Endodermal cell (in vitro differentiated cells): ENCODE measurements at regions not wholly inside any gene's neighbourhood (a gene's known extent, or its start where the extent isn't known, plus 50 kb on each side); places are given as distances from the start of the nearest gene placed in this dataset.

Experiments used
- DNase-seq: peaks from one replicate; pipeline ENCODE4 v3.0.0-alpha.2; 2017
- H3K27ac ChIP-seq: 2 replicates; pipeline ENCODE4 v1.5.1; 2013; ENCODE audit warnings: mild to moderate bottlenecking, low read depth, low read length, moderate library complexity
- H3K27me3 ChIP-seq: 2 replicates; pipeline ENCODE4 v1.6.1; 2013; ENCODE audit warnings: mild to moderate bottlenecking, low read length, moderate library complexity; ENCODE audit not compliant: insufficient read depth, control insufficient read depth, poor library complexity, severe bottlenecking
- H3K36me3 ChIP-seq: 2 replicates; pipeline ENCODE4 v1.7.0; 2013; ENCODE audit warnings: mild to moderate bottlenecking, low read length, moderate library complexity; ENCODE audit not compliant: control insufficient read depth, insufficient read depth
- H3K4me1 ChIP-seq: one replicate; pipeline ENCODE4 v1.7.0; 2013; ENCODE audit warnings: low read length; ENCODE audit not compliant: control insufficient read depth, insufficient read depth
- H3K4me3 ChIP-seq: 2 replicates; pipeline ENCODE4 v1.5.1; 2013; ENCODE audit warnings: mild to moderate bottlenecking, low read length, moderate library complexity
- H3K9ac ChIP-seq: 2 replicates; pipeline ENCODE4 v1.6.1; 2013; ENCODE audit warnings: mild to moderate bottlenecking, low read length, moderate library complexity; ENCODE audit not compliant: poor library complexity, severe bottlenecking; ENCODE audit errors: extremely low read depth
- H3K9me3 ChIP-seq: 2 replicates; pipeline ENCODE4 v1.6.1; 2013; ENCODE audit warnings: mild to moderate bottlenecking, low read length, moderate library complexity; ENCODE audit not compliant: control insufficient read depth
- H3K27ac Mint-ChIP-seq: 2 replicates; pipeline ENCODE4 v1.8.0; 2020; ENCODE audit warnings: mixed read lengths
- H3K27me3 Mint-ChIP-seq: 2 replicates; pipeline ENCODE4 v1.8.0; 2021; ENCODE audit warnings: mild to moderate bottlenecking, mixed read lengths; ENCODE audit not compliant: insufficient read depth
- H3K36me3 Mint-ChIP-seq: 2 replicates; pipeline ENCODE4 v1.8.0; 2020; ENCODE audit warnings: low read depth, mixed read lengths
- H3K4me1 Mint-ChIP-seq: 2 replicates; pipeline ENCODE4 v1.8.0; 2020; ENCODE audit warnings: mixed read lengths
- H3K4me3 Mint-ChIP-seq: 2 replicates; pipeline ENCODE4 v1.8.0; 2020; ENCODE audit warnings: mild to moderate bottlenecking, moderate library complexity, mixed read lengths
- H3K9me3 Mint-ChIP-seq: 2 replicates; pipeline ENCODE4 v1.8.0; 2020; ENCODE audit warnings: mild to moderate bottlenecking, mixed read lengths
- WGBS, 2 experiments: methylation state at CpG; one replicate each; pipeline versions ENCODE4 v1.1.5 to v1.1.7; 2013; ENCODE audit warnings: missing lambda C conversion rate in 2 of 2, mixed read lengths in 1 of 2; ENCODE audit not compliant: insufficient coverage in 1 of 2, insufficient read length in 1 of 2; 5-methylcytosine and 5-hydroxymethylcytosine counted together
- TF ChIP-seq, protein P1 (sequence below): fragments of 200-600 bp; sonication (generic); conservative IDR thresholded peaks from 2 replicates; pipeline ENCODE4 v1.5.0; 2021; ENCODE audit warnings: antibody characterized with exemption, mild to moderate bottlenecking

DNA sequence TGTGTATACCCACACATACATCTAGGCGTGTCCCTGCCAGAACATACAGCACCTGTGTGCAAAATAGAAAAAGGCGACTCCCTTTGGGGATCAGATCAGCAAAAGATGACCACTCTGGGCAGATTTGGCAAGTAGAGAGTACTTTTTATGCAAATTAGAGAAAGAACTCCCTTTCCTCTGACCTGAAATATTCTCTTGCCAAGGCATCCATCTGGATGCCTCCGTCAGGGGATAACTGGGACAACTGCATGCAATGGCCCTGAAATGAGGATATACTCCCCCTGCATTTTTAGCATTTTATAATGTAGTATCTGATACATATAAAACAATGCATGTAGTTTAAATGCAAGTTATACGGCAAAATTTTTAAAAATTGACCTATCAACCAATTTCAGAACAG lies 247.7 kb downstream of the ICOS start:
- TF ChIP-seq, protein P1, sequence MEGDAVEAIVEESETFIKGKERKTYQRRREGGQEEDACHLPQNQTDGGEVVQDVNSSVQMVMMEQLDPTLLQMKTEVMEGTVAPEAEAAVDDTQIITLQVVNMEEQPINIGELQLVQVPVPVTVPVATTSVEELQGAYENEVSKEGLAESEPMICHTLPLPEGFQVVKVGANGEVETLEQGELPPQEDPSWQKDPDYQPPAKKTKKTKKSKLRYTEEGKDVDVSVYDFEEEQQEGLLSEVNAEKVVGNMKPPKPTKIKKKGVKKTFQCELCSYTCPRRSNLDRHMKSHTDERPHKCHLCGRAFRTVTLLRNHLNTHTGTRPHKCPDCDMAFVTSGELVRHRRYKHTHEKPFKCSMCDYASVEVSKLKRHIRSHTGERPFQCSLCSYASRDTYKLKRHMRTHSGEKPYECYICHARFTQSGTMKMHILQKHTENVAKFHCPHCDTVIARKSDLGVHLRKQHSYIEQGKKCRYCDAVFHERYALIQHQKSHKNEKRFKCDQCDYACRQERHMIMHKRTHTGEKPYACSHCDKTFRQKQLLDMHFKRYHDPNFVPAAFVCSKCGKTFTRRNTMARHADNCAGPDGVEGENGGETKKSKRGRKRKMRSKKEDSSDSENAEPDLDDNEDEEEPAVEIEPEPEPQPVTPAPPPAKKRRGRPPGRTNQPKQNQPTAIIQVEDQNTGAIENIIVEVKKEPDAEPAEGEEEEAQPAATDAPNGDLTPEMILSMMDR: no peak
- no peaks in the 10 kb centered on the region for H3K27me3 ChIP-seq
- H3K36me3 Mint-ChIP-seq: no peaks in the 10 kb centered on the region
- no peak for DNase-seq
- H3K27me3 Mint-ChIP-seq: no peaks in the 10 kb centered on the region
- H3K27ac ChIP-seq: no peak overlapping the region
- H3K4me1 ChIP-seq: no peaks in the 10 kb centered on the region
- no peak overlapping the region for H3K4me3 Mint-ChIP-seq
- H3K4me3 ChIP-seq: no peak overlapping the region
- H3K9me3 Mint-ChIP-seq: no peaks in the 10 kb centered on the region
- H3K4me1 Mint-ChIP-seq: peaks cover 10% of the 10 kb centered on the region
- H3K9ac ChIP-seq: no peak overlapping the region
- H3K36me3 ChIP-seq: no peaks in the 10 kb centered on the region
- no peaks in the 10 kb centered on the region for H3K9me3 ChIP-seq
- H3K27ac Mint-ChIP-seq: no peak overlapping the region
- WGBS, 2 experiments: 68 to 90% methylated on average over 2 to 4 of the region's 4 CpGs

DNA sequence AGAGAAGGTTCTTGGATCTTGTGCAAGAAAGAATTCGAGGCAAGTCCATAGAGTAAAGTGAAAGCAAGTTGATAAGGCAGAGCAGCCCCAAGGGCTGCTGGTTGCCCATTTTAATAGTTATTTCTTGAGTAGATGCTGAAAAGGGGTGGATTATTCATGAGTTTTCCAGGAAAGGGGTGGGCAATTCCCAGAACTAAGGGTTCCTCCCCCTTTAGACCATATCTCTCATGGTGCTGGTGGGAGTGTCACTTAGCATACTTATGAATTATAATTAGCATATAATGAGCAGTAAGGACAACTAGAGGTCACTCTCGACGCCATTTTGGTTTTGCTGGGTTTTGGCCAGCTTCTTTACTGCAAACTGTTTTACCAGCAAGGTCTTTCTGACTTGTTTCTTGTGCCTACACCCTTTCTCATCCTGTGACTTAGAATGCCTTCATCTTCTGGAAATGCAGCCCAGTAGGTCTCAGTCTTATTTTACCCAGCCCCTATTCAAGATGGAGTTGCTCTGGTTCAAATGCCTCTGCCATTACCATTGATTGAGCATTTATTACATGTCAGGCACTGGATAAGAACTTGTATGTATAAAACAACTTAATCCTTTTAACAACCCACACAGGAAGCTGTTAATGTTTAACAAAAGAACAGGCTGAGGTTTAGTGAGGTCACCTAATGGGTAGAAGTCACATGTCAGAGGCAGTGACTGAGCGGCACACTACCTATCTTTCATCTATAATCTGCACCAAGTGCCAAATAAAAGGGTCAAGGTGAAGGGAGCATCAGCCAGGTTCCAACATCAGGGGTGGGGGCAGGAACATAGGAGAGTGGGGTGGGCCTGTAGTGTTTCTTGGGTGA lies 250.9 kb downstream of the ICOS start:
- Mint-ChIP-seq H3K4me1 (peaks cover 17% of the 10 kb centered on the region), H3K4me3 (no peak overlapping the region)

DNA sequence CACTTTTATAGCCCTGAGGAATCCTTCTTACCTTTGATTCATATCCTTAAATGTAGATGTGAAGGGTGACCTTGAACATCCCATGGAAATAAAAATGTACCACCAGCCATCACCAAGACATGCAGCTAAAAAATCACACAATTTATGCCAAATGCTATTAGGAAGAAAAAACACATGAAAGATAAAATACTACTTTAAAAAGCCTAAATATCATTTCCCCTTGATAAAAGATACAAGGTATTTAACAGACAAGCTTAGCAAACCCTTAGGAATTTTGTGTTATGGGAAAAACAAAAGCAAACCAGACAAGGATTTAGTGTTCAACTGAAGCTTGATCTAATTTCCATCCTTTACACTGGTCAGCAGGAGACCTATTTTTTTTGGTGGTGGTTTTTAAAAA lies 255.0 kb downstream of the ICOS start:
- no peaks in the 10 kb centered on the region for H3K36me3 Mint-ChIP-seq
- no peaks in the 10 kb centered on the region for H3K9me3 ChIP-seq

More for the DNA sequence above, 250.9 kb downstream of the ICOS start:
- Histone ChIP-seq H3K9me3 (no peaks in the 10 kb centered on the region), H3K4me3 (no peak overlapping the region), H3K9ac (no peak overlapping the region), H3K4me1 (no peaks in the 10 kb centered on the region), H3K27ac (no peak overlapping the region), H3K27me3 (no peaks in the 10 kb centered on the region), H3K36me3 (no peaks in the 10 kb centered on the region)
- 94 to 100% methylated on average over 2 to 4 of the region's 4 CpGs for WGBS, 2 experiments
- TF ChIP-seq, protein P1: no peak
- H3K36me3 Mint-ChIP-seq: no peaks in the 10 kb centered on the region
- DNase-seq: no peak
- no peak overlapping the region for H3K27ac Mint-ChIP-seq
- H3K27me3 Mint-ChIP-seq: no peaks in the 10 kb centered on the region
- H3K9me3 Mint-ChIP-seq: no peaks in the 10 kb centered on the region

More for the DNA sequence above, 255.0 kb downstream of the ICOS start:
- H3K9me3 Mint-ChIP-seq: no peaks in the 10 kb centered on the region
- no peaks in the 10 kb centered on the region for H3K27me3 ChIP-seq
- H3K27ac Mint-ChIP-seq: no peak overlapping the region
- no peak overlapping the region for H3K9ac ChIP-seq
- H3K4me3 Mint-ChIP-seq: no peak overlapping the region
- no peaks in the 10 kb centered on the region for H3K36me3 ChIP-seq
- no peaks in the 10 kb centered on the region for H3K4me1 ChIP-seq
- H3K27me3 Mint-ChIP-seq: no peaks in the 10 kb centered on the region
- no peak overlapping the region for H3K4me3 ChIP-seq
- H3K27ac ChIP-seq: no peak overlapping the region
- no peak for DNase-seq
- H3K4me1 Mint-ChIP-seq: peaks cover 20% of the 10 kb centered on the region
- TF ChIP-seq, protein P1: no peak
